ENCODE measurements at regions not wholly inside any gene's neighbourhood (a gene's known extent, or its start where the extent isn't known, plus 50 kb on each side); places are given as distances from the start of the nearest gene placed in this dataset.

DNA sequence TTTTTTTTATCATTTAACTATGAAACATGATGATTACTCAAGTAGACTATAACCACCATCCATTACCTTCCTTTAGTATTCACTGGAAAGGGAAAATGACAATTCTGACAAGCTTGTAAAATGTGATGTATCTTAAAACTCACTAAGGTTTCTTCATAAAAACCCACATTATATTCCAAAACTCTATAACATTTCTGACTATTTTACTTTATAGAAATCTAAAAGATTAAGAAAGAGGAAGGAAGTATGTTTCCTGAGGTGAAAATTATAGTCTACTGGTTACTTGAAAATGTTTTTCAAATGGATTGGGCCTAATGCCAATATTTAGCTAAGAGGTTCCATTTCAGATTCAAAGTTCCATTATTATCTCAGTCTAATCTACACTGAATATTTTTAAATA lies 1982.2 kb upstream of the C9orf72 start:
- TF ChIP-seq, protein P1, sequence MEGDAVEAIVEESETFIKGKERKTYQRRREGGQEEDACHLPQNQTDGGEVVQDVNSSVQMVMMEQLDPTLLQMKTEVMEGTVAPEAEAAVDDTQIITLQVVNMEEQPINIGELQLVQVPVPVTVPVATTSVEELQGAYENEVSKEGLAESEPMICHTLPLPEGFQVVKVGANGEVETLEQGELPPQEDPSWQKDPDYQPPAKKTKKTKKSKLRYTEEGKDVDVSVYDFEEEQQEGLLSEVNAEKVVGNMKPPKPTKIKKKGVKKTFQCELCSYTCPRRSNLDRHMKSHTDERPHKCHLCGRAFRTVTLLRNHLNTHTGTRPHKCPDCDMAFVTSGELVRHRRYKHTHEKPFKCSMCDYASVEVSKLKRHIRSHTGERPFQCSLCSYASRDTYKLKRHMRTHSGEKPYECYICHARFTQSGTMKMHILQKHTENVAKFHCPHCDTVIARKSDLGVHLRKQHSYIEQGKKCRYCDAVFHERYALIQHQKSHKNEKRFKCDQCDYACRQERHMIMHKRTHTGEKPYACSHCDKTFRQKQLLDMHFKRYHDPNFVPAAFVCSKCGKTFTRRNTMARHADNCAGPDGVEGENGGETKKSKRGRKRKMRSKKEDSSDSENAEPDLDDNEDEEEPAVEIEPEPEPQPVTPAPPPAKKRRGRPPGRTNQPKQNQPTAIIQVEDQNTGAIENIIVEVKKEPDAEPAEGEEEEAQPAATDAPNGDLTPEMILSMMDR (IDR thresholded peaks at IDR 0.05; ENCODE audit: low read length) = no peak
- no peak for TF ChIP-seq EZH2 (IDR thresholded peaks at IDR 0.05; ENCODE audit: borderline replicate concordance, low read length)
- Histone ChIP-seq H3K4me1 (ENCODE audit: insufficient read depth, low read length, severe bottlenecking) (no peaks in the 10 kb centered on the region), H3K9me2 (ENCODE audit: low read depth, low read length) (no peaks in the 10 kb centered on the region)

DNA sequence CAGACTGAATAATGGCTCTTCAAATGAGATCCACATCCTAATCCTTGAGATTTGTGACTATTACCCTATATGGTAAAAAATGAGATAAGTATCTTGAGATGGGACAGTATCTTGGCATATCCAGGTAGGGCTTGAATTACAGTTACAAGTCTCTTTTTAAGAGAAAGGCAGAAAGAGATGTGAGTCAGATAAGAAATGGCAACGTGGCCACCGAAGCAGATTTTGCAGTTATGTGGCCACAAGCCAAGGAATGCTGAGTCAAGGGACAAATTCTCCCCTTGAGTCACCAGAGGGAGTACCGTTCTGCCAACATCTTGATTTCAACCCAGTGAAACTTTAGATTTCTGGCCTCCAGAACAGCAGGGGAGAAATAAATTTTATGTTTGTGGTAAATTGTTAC lies 1983.0 kb upstream of the C9orf72 start:
- no peak for TF ChIP-seq EZH2 (IDR thresholded peaks at IDR 0.05; ENCODE audit: borderline replicate concordance, low read length)
- TF ChIP-seq, protein P1 (IDR thresholded peaks at IDR 0.05; ENCODE audit: low read length) = no peak
- H3K9ac ChIP-seq (ENCODE audit: low read length) = no peak overlapping the region
- H3K27me3 ChIP-seq (ENCODE audit: insufficient read depth, low read length) = no peaks in the 10 kb centered on the region
- no peaks in the 10 kb centered on the region for H4K20me1 ChIP-seq (ENCODE audit: insufficient read depth, low read length)
- H3K36me3 ChIP-seq (ENCODE audit: insufficient read depth, low read length) = no peaks in the 10 kb centered on the region
- no peaks in the 10 kb centered on the region for H3F3A ChIP-seq (ENCODE audit: insufficient read depth, low read length)
- no peaks in the 10 kb centered on the region for H3K9me2 ChIP-seq (ENCODE audit: low read depth, low read length)
- no peak overlapping the region for H3K4me2 ChIP-seq (ENCODE audit: low read length)
- H3K4me1 ChIP-seq (ENCODE audit: insufficient read depth, low read length, severe bottlenecking) = no peaks in the 10 kb centered on the region
- H3K27ac ChIP-seq (ENCODE audit: low read depth, low read length, poor library complexity, severe bottlenecking) = no peak overlapping the region
- no peak overlapping the region for H3K4me3 ChIP-seq (ENCODE audit: low read depth, low read length, poor library complexity, severe bottlenecking)
- H3K79me2 ChIP-seq (ENCODE audit: insufficient read depth, low read length) = no peaks in the 10 kb centered on the region
- H3K9me3 ChIP-seq (ENCODE audit: low read length) = peaks cover 7% of the 10 kb centered on the region; the same call in 1 of the 2 replicates
- no peak overlapping the region for H2AFZ ChIP-seq (ENCODE audit: low read length)

More for the DNA sequence above, 1982.2 kb upstream of the C9orf72 start:
- H3K27me3 ChIP-seq (ENCODE audit: insufficient read depth, low read length) = no peaks in the 10 kb centered on the region
- no peaks in the 10 kb centered on the region for H3K36me3 ChIP-seq (ENCODE audit: insufficient read depth, low read length)
- no peak overlapping the region for H2AFZ ChIP-seq (ENCODE audit: low read length)
- peaks cover 7% of the 10 kb centered on the region; the same call in 1 of the 2 replicates for H3K9me3 ChIP-seq (ENCODE audit: low read length)
- H3K27ac ChIP-seq (ENCODE audit: low read depth, low read length, poor library complexity, severe bottlenecking) = no peak overlapping the region
- no peaks in the 10 kb centered on the region for H3K79me2 ChIP-seq (ENCODE audit: insufficient read depth, low read length)
- no peak overlapping the region for H3K4me3 ChIP-seq (ENCODE audit: low read depth, low read length, poor library complexity, severe bottlenecking)
- no peaks in the 10 kb centered on the region for H3F3A ChIP-seq (ENCODE audit: insufficient read depth, low read length)
- H4K20me1 ChIP-seq (ENCODE audit: insufficient read depth, low read length) = no peaks in the 10 kb centered on the region
- H3K9ac ChIP-seq (ENCODE audit: low read length) = no peak overlapping the region
- no peak overlapping the region for H3K4me2 ChIP-seq (ENCODE audit: low read length)

DNA sequence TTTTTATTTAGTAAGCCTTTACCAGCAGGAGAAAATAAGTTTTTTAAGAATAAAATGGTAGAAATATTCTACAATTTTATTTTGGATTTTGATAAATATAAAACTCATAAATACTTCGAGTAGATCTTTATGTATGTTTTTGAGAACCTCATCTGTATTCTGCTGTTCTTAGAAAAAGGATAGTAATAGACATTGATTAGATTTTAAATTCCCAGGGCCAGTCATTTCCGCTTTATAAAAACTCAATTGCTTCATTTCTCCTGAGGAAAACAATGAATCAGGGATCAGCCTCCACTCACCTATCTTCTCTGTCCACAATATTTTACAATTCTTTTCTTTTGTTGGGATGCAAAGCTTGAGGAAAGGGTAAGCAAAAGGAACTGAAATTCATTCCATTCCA lies 1983.5 kb upstream of the C9orf72 start:
- no peaks in the 10 kb centered on the region for H3K27me3 ChIP-seq (ENCODE audit: insufficient read depth, low read length)
- H3K9me2 ChIP-seq (ENCODE audit: low read depth, low read length) = no peaks in the 10 kb centered on the region
- H3K4me1 ChIP-seq (ENCODE audit: insufficient read depth, low read length, severe bottlenecking) = no peaks in the 10 kb centered on the region
- no peaks in the 10 kb centered on the region for H3F3A ChIP-seq (ENCODE audit: insufficient read depth, low read length)
- TF ChIP-seq, protein P1 (IDR thresholded peaks at IDR 0.05; ENCODE audit: low read length) = no peak
- TF ChIP-seq EZH2 (IDR thresholded peaks at IDR 0.05; ENCODE audit: borderline replicate concordance, low read length) = no peak
- H3K27ac ChIP-seq (ENCODE audit: low read depth, low read length, poor library complexity, severe bottlenecking) = no peak overlapping the region
- no peak overlapping the region for H3K4me3 ChIP-seq (ENCODE audit: low read depth, low read length, poor library complexity, severe bottlenecking)
- no peaks in the 10 kb centered on the region for H4K20me1 ChIP-seq (ENCODE audit: insufficient read depth, low read length)
- H3K4me2 ChIP-seq (ENCODE audit: low read length) = no peak overlapping the region
- no peak overlapping the region for H2AFZ ChIP-seq (ENCODE audit: low read length)
- no peaks in the 10 kb centered on the region for H3K79me2 ChIP-seq (ENCODE audit: insufficient read depth, low read length)
- H3K9ac ChIP-seq (ENCODE audit: low read length) = no peak overlapping the region
- H3K9me3 ChIP-seq (ENCODE audit: low read length) = peaks cover 7% of the 10 kb centered on the region; the same call in 1 of the 2 replicates
- no peaks in the 10 kb centered on the region for H3K36me3 ChIP-seq (ENCODE audit: insufficient read depth, low read length)
